GM18909 (cell line): ENCODE measurements at regions not wholly inside any gene's neighbourhood (a gene's known extent, or its start where the extent isn't known, plus 50 kb on each side); places are given as distances from the start of the nearest gene placed in this dataset.
"Not testable (repeated sequence)": the region's sequence is repeated elsewhere in the genome, so short reads cannot be mapped to it uniquely, and the experiment has no call there.

ENCODE experiments used
- ATAC-seq: cut with Tn5 transposase; IDR thresholded peaks from one replicate; pipeline ENCODE4 v1.9.1; 2021; ENCODE audit warnings: mild to moderate bottlenecking; ENCODE audit not compliant: unreplicated experiment, poor library complexity

GRCh38 chr4:63348735-63349673 is 1060.2 kb downstream of the TECRL start:
- no peak for ATAC-seq

- no peak for ATAC-seq
Observed at GRCh38 chr4:63325140-63325539, 1084.1 kb downstream of the TECRL start.

GRCh38 chr4:63316633-63317032 is 1092.6 kb downstream of the TECRL start:
- ATAC-seq: no peak

GRCh38 chr4:63315651-63316050 is 1093.6 kb downstream of the TECRL start:
- no peak for ATAC-seq

- no peak for ATAC-seq
Observed at GRCh38 chr4:63308697-63309096, 1100.6 kb downstream of the TECRL start.

- no peak for ATAC-seq
Observed at GRCh38 chr4:63302792-63303191, 1106.5 kb downstream of the TECRL start.

GRCh38 chr4:63302078-63302477 is 1107.2 kb downstream of the TECRL start:
- ATAC-seq: no peak

- ATAC-seq: no peak
Observed at GRCh38 chr4:63296773-63297172, 1112.5 kb downstream of the TECRL start.

GRCh38 chr4:63275491-63275890 is 1133.8 kb downstream of the TECRL start:
- ATAC-seq: no peak

- no peak for ATAC-seq
Observed at GRCh38 chr4:63269156-63269555, 1140.1 kb downstream of the TECRL start.

- ATAC-seq: no peak
Observed at GRCh38 chr4:63233671-63234070, 1175.6 kb downstream of the TECRL start.

GRCh38 chr4:63232058-63232457 is 1177.2 kb downstream of the TECRL start:
- ATAC-seq: no peak

- no peak for ATAC-seq
Observed at GRCh38 chr4:63226229-63226628, 1183.0 kb downstream of the TECRL start.

- ATAC-seq: no peak
Observed at GRCh38 chr4:63222466-63222865, 1186.8 kb downstream of the TECRL start.

- no peak for ATAC-seq
Observed at GRCh38 chr4:63221477-63221876, 1187.8 kb downstream of the TECRL start.

GRCh38 chr4:63218856-63219255 is 1190.4 kb downstream of the TECRL start:
- ATAC-seq: no peak

GRCh38 chr4:63214076-63214475 is 1195.2 kb downstream of the TECRL start:
- no peak for ATAC-seq

GRCh38 chr4:63211776-63212479 is 1197.3 kb downstream of the TECRL start:
- ATAC-seq: no peak

GRCh38 chr4:63211375-63211774 is 1197.9 kb downstream of the TECRL start:
- ATAC-seq: no peak

- ATAC-seq: not testable (repeated sequence)
Observed at GRCh38 chr4:63193029-63193428, 1216.2 kb downstream of the TECRL start.

- ATAC-seq: no peak
Observed at GRCh38 chr4:63171341-63171740, 1237.9 kb downstream of the TECRL start.
